Jurkat, Clone E6-1 (cell line): ENCODE measurements at regions not wholly inside any gene's neighbourhood (a gene's known extent, or its start where the extent isn't known, plus 50 kb on each side); places are given as distances from the start of the nearest gene placed in this dataset.
A peak's percentile ranks its signal among the peaks of the same experiment; 100 is the strongest.
"Not testable (repeated sequence)": the region's sequence is repeated elsewhere in the genome, so short reads cannot be mapped to it uniquely, and the experiment has no call there.

Experiments
- DNase-seq: peaks from one replicate; pipeline ENCODE4 v3.0.0-alpha.2; 2011; ENCODE audit warnings: low read depth, low spot score
- H3K4me3 ChIP-seq: 2 replicates; pipeline ENCODE4 v1.5.1; 2011; ENCODE audit warnings: mild to moderate bottlenecking, low read length, control low read depth, moderate library complexity

DNA sequence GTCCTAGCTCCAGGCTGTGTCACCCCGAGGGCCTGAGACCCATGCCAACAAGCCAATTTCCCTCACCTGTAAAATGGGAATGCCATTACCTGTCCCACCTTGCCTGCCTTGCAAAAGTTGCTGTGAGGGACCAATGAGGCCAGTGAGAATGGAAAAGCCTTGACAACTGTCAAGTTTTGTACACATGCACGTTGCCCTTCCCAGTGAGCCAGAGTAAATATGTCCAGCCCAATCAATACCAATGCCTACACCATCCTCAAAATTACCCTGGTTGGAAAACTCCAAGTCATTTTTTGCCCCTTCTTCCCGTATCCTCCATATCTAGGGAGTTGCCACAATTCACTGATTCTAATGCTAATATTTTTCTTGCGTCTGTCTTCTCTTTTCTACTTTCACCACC, 73.5 kb upstream of the RASGRF1 start:
- H3K4me3 ChIP-seq: no peak overlapping the region
- DNase-seq: no peak

GRCh38 chr15:79163395-79163794, 72.8 kb upstream of the RASGRF1 start:
- no peak overlapping the region for H3K4me3 ChIP-seq
- DNase-seq: no peak

DNA sequence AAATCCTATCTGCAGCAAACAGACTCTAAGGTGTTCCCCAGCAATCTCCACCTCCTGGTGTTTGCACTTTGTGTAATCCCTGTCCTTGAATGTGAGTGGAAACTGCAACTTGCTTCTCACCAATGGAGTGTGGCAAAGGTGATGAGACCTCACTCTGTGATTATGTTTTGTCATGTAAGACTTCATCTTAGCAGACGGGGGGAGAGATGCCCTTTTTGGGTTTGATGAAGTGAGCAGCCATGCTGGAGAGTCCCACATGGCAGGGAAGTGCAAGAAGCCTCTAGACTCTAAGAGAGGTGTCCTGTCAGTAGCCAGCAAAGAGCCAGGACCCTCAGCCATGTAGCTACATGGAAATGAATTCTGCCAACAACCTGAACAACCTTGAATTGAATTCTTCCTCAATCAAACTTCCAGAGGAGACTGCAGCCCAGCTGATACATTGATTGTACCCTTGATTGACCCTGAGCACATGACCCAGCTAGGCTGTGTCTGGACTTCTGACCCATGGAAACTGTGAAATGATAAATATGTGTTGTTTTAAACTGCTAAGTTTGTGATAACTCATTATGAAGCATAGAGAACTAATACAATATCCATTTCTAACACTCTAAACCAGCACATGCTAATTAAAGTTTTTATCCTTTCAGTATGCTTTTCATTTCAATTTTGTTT, 71.4 kb upstream of the RASGRF1 start:
- no peak for DNase-seq
- H3K4me3 ChIP-seq: no peak overlapping the region

DNA sequence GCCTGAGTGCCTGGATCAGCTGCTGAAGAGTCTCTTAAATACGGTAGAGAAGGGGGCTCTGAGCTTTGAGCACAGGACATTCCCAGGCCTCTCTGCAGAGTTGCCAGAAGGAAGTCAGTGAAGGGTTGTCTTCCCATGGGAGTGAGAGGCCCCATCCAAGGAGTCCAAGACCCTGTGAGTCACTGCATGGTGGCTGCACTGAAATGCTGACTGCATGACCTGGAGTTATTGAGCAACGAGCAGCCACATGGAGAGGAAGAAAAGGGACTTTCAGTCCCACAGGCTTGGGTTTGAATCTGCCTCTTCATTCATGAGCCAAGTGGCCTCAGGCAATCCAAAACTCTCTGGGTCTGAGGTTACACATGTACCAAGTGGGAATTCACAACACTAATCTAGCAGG, 69.6 kb upstream of the RASGRF1 start:
- no peak for DNase-seq

GRCh38 chr15:79157631-79158592, 67.3 kb upstream of the RASGRF1 start:
- no peak overlapping the region for H3K4me3 ChIP-seq

More for the DNA sequence above, 69.6 kb upstream of the RASGRF1 start:
- H3K4me3 ChIP-seq: no peak overlapping the region

GRCh38 chr15:79156704-79157375, 66.3 kb upstream of the RASGRF1 start:
- H3K4me3 ChIP-seq: no peak overlapping the region
- DNase-seq: no peak

More at GRCh38 chr15:79157631-79158592, 67.3 kb upstream of the RASGRF1 start:
- no peak for DNase-seq

GRCh38 chr15:79154483-79155135, 64.0 kb upstream of the RASGRF1 start:
- H3K4me3 ChIP-seq: no peak overlapping the region
- peak; percentile 9 for DNase-seq

DNA sequence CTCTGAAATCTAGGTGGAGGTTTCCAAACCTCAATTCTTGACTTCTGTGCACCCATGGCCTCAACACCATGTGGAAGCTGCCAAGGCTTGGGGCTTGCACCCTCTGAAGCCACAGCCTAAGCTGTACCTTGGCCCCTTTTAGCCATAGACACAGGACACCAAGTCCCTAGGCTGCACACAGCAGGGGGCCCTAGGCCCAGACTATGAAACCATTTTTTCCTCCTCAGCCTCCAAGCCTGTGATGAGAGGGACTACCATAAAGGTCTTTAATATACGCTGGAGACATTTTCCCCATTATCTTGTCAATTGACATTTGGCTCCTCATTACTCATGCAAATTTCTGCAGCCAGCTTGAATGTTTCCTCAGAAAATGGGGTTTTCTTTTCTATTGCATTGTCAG, 53.7 kb upstream of the RASGRF1 start:
- H3K4me3 ChIP-seq, DNase-seq: not testable (repeated sequence)

DNA sequence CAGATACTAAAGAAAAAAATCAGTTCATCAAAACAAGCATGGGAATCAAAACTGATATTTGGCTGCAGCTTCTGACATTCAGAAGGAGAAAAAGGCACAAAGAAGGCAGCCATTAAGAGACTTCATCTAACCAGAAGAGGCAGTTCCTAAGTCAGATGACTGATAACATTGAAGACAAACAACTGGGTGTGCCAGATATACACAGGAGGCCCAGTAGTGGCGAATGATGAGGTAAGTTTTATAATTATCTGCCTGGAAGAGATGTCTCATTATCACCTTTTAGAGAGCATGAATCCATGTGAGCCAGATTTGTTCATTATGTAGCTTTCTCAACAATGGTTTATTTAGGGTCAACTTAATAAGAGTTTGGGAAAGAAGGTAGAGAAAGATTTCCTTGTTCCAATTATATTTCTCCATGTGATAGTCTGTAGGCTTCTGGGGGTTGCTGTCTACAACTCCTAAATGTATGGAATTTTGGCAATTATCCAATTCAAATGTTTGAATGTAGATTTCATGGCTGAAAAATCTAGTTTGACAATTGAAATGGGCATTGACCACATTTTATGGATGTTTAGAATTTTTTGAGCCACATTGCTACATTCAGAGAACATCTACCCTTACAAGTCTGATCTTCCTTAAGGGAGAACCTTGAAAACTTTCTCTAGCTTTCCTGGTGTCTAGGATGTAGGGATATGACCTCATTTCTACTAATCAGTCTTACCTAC, 50.4 kb upstream of the RASGRF1 start:
- DNase-seq: no peak
- H3K4me3 ChIP-seq: no peak overlapping the region
